B cell (primary cell): ENCODE measurements at regions not wholly inside any gene's neighbourhood (a gene's known extent, or its start where the extent isn't known, plus 50 kb on each side); places are given as distances from the start of the nearest gene placed in this dataset.

Source experiments
- ATAC-seq: fragments of 200-7000 bp; cut with Tn5 transposase; one replicate; pipeline ENCODE4 v1.10.0; 2021; ENCODE audit warnings: low read depth, mild to moderate bottlenecking, moderate number of reproducible peaks, moderate library complexity
- CTCF ChIA-PET: fragments of 350-600 bp; sonication (Branson Sonifier 250); formaldehyde crosslinking; loops from one replicate; lab custom pipeline; 2021; ENCODE audit warnings: antibody characterized with exemption, inconsistent platforms; lab: Charles Lee
- POLR2A ChIA-PET: fragments of 350-600 bp; sonication (Branson Sonifier 250); formaldehyde crosslinking; loops from one replicate; lab custom pipeline; 2021; ENCODE audit warnings: antibody characterized with exemption; lab: Charles Lee
- DNase-seq: peaks from one replicate; pipeline ENCODE4 v3.0.0; 2013
- H2AFZ ChIP-seq: 2 replicates; pipeline ENCODE4 v1.6.1; 2012; ENCODE audit warnings: mild to moderate bottlenecking, low read depth, low read length; ENCODE audit not compliant: insufficient read depth, poor library complexity, severe bottlenecking
- H3K27ac ChIP-seq, 2 donors: 1 replicate in 1 of 2; 2 replicates in 1 of 2; pipeline ENCODE4 v1.5.1; 2012 to 2013; ENCODE audit warnings: low read length in 2 of 2, mild to moderate bottlenecking in 2 of 2, moderate library complexity in 1 of 2
- H3K27me3 ChIP-seq, 4 experiments: fragments of 200-600 bp in 1 of 4; sonication (generic) in 1 of 4; replicated peaks in 1 of 4; 1 replicate in 2 of 4; 2 replicates in 2 of 4; pipeline versions ENCODE4 v1.6.1 to v1.7.0; 2013 to 2016; ENCODE audit warnings: low read length in 3 of 4, mild to moderate bottlenecking in 2 of 4, mixed read lengths in 1 of 4, moderate library complexity in 1 of 4; ENCODE audit not compliant: insufficient read depth in 4 of 4, control insufficient read depth in 3 of 4; ENCODE audit errors: control extremely low read depth in 1 of 4
- H3K36me3 ChIP-seq, 2 experiments: replicated peaks in 1 of 2; 1 replicate in 1 of 2; 2 replicates in 1 of 2; pipeline versions ENCODE4 v1.6.1 to v1.7.1; 2013; ENCODE audit warnings: low read length in 1 of 2; ENCODE audit not compliant: insufficient read depth in 2 of 2, control insufficient read depth in 1 of 2; ENCODE audit errors: control extremely low read depth in 1 of 2, extremely low read depth in 1 of 2
- H3K4me1 ChIP-seq, 2 donors: fragments of 200-600 bp in 1 of 2; sonication (generic) in 1 of 2; 1 replicate in 1 of 2; 2 replicates in 1 of 2; pipeline versions ENCODE4 v1.5.1 to v1.6.1; 2013 to 2017; ENCODE audit warnings: low read length in 2 of 2; ENCODE audit not compliant: control insufficient read depth in 2 of 2, insufficient read depth in 2 of 2
- H3K4me2 ChIP-seq: replicated peaks from 2 replicates; pipeline ENCODE3; 2012; ENCODE audit warnings: mild to moderate bottlenecking, low read depth, low read length; ENCODE audit not compliant: poor library complexity, severe bottlenecking
- H3K4me3 ChIP-seq, 5 experiments: fragments of 200-600 bp in 1 of 5; sonication (generic) in 1 of 5; 1 replicate in 3 of 5; 2 replicates in 2 of 5; pipeline versions ENCODE4 v1.5.1 to v1.7.0; 2011 to 2016; ENCODE audit warnings: low read length in 4 of 5, mild to moderate bottlenecking in 4 of 5, low read depth in 2 of 5, control low read depth in 1 of 5, moderate library complexity in 1 of 5; ENCODE audit not compliant: insufficient read depth in 1 of 5; ENCODE audit errors: control extremely low read depth in 1 of 5, extremely low read depth in 1 of 5
- H3K79me2 ChIP-seq: fragments of 200-600 bp; sonication (generic); one replicate; pipeline ENCODE4 v1.6.0; 2016; ENCODE audit warnings: low read length; ENCODE audit not compliant: control insufficient read depth, insufficient read depth
- H3K9ac ChIP-seq: fragments of 200-600 bp; sonication (generic); 2 replicates; pipeline ENCODE4 v1.6.1; 2017; ENCODE audit warnings: mild to moderate bottlenecking, low read length, moderate library complexity
- H3K9me3 ChIP-seq, 3 donors: one replicate each; pipeline versions ENCODE4 v1.6.1 to v1.7.1; 2013; ENCODE audit warnings: low read length in 2 of 3; ENCODE audit not compliant: control insufficient read depth in 2 of 3, insufficient read depth in 1 of 3; ENCODE audit errors: control extremely low read depth in 1 of 3
- H4K20me1 ChIP-seq: 2 replicates; pipeline ENCODE4 v1.6.0; 2012; ENCODE audit warnings: mild to moderate bottlenecking, low read length; ENCODE audit not compliant: insufficient read depth, control insufficient read depth, poor library complexity, severe bottlenecking
- H3K27ac Mint-ChIP-seq: one replicate; pipeline ENCODE4 v1.8.0; 2021; ENCODE audit warnings: mixed read lengths
- H3K27me3 Mint-ChIP-seq: one replicate; pipeline ENCODE4 v1.8.0; 2021; ENCODE audit warnings: mixed read lengths
- H3K4me1 Mint-ChIP-seq: one replicate; pipeline ENCODE4 v1.8.0; 2021; ENCODE audit warnings: mixed read lengths
- H3K4me3 Mint-ChIP-seq: one replicate; pipeline ENCODE4 v1.8.0; 2021; ENCODE audit warnings: mixed read lengths
- H3K9me3 Mint-ChIP-seq: one replicate; pipeline ENCODE4 v1.8.0; 2022; ENCODE audit warnings: mixed read lengths; ENCODE audit not compliant: insufficient read depth
- EZH2 ChIP-seq: IDR thresholded peaks from 2 replicates; pipeline ENCODE4 v1.6.1; 2012; ENCODE audit warnings: borderline replicate concordance, low read depth, mild to moderate bottlenecking, moderate library complexity, low read length; ENCODE audit not compliant: insufficient read depth, poor library complexity, severe bottlenecking
- WGBS: methylation state at CpG from one replicate; pipeline ENCODE4 v1.1.5; 2013; ENCODE audit warnings: missing lambda C conversion rate; ENCODE audit not compliant: insufficient coverage; 5-methylcytosine and 5-hydroxymethylcytosine counted together
- intact Hi-C: fragments of 100-400 bp; cut with micrococcal nuclease; formaldehyde crosslinking; loops from one replicate; pipeline ENCODE4 v1.10.0; 2022
- TF ChIP-seq, protein P1 (sequence below): fragments of 200-600 bp; IDR thresholded peaks from one replicate; pipeline ENCODE4 v1.8.0; 2022; ENCODE audit warnings: antibody characterized with exemption, mild to moderate bottlenecking

GRCh38 chr4:10929818-10930217, 245.2 kb upstream of the CLNK start:
- no peak overlapping the region for H3K27ac Mint-ChIP-seq
- H3K27me3 Mint-ChIP-seq = no peaks in the 10 kb centered on the region
- no peaks in the 10 kb centered on the region for H3K36me3 ChIP-seq
- H3K4me3 Mint-ChIP-seq = no peak overlapping the region
- H3K27me3 ChIP-seq = no peaks in the 10 kb centered on the region
- WGBS = no CpG with 5 or more reads among the region's 2 CpGs
- ATAC-seq = no peak
- DNase-seq = peak; percentile 17
- no peak overlapping the region for H3K27ac ChIP-seq
- H3K4me1 ChIP-seq = peaks cover 10 to 14% of the 10 kb centered on the region in 2 donors
- no peak overlapping the region for H3K9ac ChIP-seq
- no peaks in the 10 kb centered on the region for H4K20me1 ChIP-seq
- H3K79me2 ChIP-seq = no peaks in the 10 kb centered on the region
- H3K4me2 ChIP-seq = no peak overlapping the region
- TF ChIP-seq, protein P1, sequence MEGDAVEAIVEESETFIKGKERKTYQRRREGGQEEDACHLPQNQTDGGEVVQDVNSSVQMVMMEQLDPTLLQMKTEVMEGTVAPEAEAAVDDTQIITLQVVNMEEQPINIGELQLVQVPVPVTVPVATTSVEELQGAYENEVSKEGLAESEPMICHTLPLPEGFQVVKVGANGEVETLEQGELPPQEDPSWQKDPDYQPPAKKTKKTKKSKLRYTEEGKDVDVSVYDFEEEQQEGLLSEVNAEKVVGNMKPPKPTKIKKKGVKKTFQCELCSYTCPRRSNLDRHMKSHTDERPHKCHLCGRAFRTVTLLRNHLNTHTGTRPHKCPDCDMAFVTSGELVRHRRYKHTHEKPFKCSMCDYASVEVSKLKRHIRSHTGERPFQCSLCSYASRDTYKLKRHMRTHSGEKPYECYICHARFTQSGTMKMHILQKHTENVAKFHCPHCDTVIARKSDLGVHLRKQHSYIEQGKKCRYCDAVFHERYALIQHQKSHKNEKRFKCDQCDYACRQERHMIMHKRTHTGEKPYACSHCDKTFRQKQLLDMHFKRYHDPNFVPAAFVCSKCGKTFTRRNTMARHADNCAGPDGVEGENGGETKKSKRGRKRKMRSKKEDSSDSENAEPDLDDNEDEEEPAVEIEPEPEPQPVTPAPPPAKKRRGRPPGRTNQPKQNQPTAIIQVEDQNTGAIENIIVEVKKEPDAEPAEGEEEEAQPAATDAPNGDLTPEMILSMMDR = no peak
- no peak for TF ChIP-seq EZH2
- no peak overlapping the region for H2AFZ ChIP-seq
- intact Hi-C loops = no loop called here
- H3K9me3 ChIP-seq = peaks cover 0 to 5% (median 0%) of the 10 kb centered on the region in 3 donors
- no peaks in the 10 kb centered on the region for H3K9me3 Mint-ChIP-seq
- H3K4me1 Mint-ChIP-seq = peaks cover 19% of the 10 kb centered on the region
- H3K4me3 ChIP-seq = no peak overlapping the region
- ChIA-PET POLR2A (no interaction called here), CTCF (no interaction called here)

- Histone ChIP-seq H3K27ac (no peak overlapping the region), H2AFZ (no peak overlapping the region), H4K20me1 (no peaks in the 10 kb centered on the region), H3K9ac (no peak overlapping the region), H3K4me3 (no peak overlapping the region), H3K9me3 (peaks cover 0 to 5% (median 0%) of the 10 kb centered on the region in 3 donors), H3K27me3 (no peaks in the 10 kb centered on the region), H3K4me2 (no peak overlapping the region), H3K79me2 (no peaks in the 10 kb centered on the region), H3K4me1 (peaks cover 10 to 14% of the 10 kb centered on the region in 2 donors), H3K36me3 (no peaks in the 10 kb centered on the region)
- no peak for TF ChIP-seq EZH2
- TF ChIP-seq, protein P1 = no peak
- ATAC-seq (no peak), DNase-seq (no peak)
- H3K4me3 Mint-ChIP-seq = no peak overlapping the region
- no peaks in the 10 kb centered on the region for H3K9me3 Mint-ChIP-seq
- H3K27me3 Mint-ChIP-seq = no peaks in the 10 kb centered on the region
- no CpG with 5 or more reads among the region's 3 CpGs for WGBS
- peaks cover 9% of the 10 kb centered on the region for H3K4me1 Mint-ChIP-seq
- POLR2A ChIA-PET = no interaction called here
- intact Hi-C loops = no loop called here
- CTCF ChIA-PET = no interaction called here
- H3K27ac Mint-ChIP-seq = no peak overlapping the region
These were observed 241.4 kb upstream of the CLNK start for GRCh38 chr4:10925996-10926395.
